ENCODE measurements at regions not wholly inside any gene's neighbourhood (a gene's known extent, or its start where the extent isn't known, plus 50 kb on each side); places are given as distances from the start of the nearest gene placed in this dataset.

DNA sequence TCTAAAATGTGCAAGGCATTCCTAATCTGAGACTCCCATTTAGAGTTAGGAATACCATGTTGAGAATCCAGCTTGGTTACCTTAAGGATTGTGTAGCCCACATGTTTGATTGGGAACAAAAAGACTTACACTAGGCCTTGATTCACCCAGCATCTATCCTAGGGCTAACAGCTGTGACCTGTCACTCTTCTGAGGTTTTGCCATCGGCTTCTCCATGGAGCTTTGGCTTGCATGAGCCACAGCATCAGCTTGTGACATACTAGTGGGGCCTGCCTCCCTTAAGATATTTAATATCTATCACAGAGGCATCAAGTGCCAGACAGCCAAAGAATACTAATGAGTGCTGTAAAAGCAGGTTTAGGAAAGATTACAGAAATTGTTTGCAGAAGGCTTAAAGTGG is 241.3 kb upstream of the UBE2E3 start:
- no peak for DNase-seq (ENCODE audit: low read depth)

DNA sequence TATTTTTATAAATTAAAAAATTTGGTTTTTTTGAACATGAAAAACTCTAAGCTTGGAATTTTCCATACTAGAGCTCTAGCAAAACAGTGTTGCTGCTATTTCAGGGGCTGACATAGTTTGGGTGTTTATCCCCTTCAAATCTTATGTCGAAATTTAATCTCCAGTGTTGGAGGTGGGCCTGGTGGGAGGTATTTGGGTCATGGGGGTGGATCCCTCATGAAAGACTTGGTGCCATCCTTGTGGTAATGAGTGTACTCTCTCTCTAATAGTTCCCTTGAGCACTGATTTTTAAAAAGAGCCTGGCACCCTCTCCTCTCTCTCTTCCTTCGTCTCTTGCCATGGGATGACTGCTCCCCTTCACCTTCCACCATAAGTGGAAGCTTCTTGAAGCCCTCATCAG is 244.6 kb upstream of the UBE2E3 start:
- no peak for DNase-seq (ENCODE audit: low read depth)

DNA sequence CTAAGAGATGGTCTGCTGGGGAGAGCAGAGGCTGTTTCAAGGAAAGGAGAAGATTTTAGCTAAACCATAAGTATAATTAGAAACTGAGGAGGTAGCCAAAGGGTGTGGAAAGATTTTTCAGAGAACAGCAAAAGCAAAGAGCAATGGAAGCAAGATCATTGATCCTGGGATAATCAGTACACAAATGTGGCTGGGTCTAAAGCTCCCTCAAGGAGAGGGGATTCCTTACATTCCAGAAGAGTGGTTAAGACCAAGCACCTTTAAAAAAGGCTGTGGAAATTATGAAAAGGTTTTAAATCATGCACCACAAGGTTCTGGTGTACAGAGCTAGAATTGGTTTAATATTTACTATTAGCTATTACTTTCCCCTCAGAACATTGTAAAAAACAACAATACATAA is 246.0 kb upstream of the UBE2E3 start:
- DNase-seq (ENCODE audit: low read depth) = no peak

DNA sequence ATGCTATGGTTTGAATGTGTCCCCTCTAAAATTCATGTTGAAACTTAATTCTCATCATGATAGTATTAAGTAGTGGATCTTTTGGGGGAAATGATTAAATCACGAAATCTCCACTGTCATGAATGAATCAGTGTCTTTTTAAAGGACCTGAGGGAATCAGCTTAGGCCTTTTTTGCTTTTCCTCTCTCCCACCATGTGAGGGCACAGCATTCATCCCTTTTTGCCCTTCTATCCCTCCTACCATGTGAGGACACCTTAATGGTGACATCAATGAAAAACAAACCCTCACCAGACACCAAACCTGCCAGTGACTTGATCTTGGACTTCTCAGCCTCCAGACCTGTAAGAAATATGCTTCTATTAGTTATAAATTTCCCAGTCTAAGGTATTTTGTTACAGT is 247.1 kb upstream of the UBE2E3 start:
- DNase-seq (ENCODE audit: low read depth) = no peak

GRCh38 chr2:180732337-180732736 is 248.1 kb upstream of the UBE2E3 start:
- DNase-seq (ENCODE audit: low read depth) = no peak

GRCh38 chr2:180730976-180731375 is 249.4 kb upstream of the UBE2E3 start:
- no peak for DNase-seq (ENCODE audit: low read depth)

DNA sequence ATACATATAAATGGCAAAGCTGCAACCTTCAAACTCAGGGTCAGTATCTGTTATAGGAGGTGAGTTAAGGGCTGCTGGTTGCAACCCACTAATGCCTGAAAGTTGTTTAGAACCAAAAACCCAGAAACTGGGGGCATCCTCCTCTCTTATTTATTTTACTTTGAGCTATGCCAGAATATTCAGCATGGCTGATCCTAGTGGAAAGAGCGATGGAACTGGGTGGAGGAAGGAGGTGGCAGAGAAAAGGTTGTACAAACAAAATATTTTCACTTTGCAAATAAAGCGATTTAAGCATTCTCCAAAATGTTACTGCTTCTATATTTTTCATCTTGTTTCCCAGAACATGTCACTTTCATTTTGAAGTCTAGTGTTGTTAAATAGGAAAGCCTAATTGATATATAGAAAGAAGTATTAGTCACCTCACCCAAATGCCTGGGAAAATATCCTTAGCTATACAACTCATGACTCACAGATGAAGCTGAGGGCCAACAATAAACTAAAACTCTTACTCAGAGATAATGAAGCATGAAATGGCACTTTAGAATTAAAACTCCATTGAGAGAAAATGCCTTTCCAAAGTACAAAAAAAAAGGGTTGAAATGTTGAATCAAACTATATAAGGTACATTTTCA is 251.4 kb upstream of the UBE2E3 start:
- DNase-seq (ENCODE audit: low read depth) = no peak

- DNase-seq (ENCODE audit: low read depth) = no peak
Observed at GRCh38 chr2:180723712-180724111, 256.7 kb upstream of the UBE2E3 start.

- DNase-seq (ENCODE audit: low read depth) = no peak
Observed at GRCh38 chr2:180722551-180723239, 257.7 kb upstream of the UBE2E3 start.

DNA sequence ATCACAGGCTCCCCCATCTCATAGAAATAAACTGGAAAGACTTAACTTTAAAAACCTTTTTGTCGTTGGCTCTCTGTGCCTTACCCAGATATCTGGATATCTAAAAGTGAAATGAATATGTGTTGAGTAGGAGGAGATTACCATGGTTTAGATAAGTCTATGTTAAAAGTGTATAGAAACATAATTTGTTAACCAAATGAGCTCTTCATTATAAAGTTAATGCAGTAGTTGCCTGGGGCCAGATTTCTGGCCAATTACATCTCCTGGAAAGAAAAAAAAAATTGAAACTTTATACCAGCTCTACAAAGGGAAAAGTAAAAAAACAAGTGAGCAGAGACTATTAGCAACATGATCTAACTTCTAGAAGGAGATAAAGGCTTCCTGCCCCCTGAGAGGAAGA is 259.6 kb upstream of the UBE2E3 start:
- no peak for DNase-seq (ENCODE audit: low read depth)

GRCh38 chr2:180717588-180717987 is 262.8 kb upstream of the UBE2E3 start:
- no peak for DNase-seq (ENCODE audit: low read depth)

- no peak for DNase-seq (ENCODE audit: low read depth)
Observed at GRCh38 chr2:180716186-180717180, 263.9 kb upstream of the UBE2E3 start.

- DNase-seq (ENCODE audit: low read depth) = no peak
Observed at GRCh38 chr2:180715044-180715443, 265.4 kb upstream of the UBE2E3 start.

GRCh38 chr2:180709392-180710145 is 270.8 kb upstream of the UBE2E3 start:
- no peak for DNase-seq (ENCODE audit: low read depth)

- DNase-seq (ENCODE audit: low read depth) = no peak
Observed at GRCh38 chr2:180707884-180708205, 272.6 kb upstream of the UBE2E3 start.

DNA sequence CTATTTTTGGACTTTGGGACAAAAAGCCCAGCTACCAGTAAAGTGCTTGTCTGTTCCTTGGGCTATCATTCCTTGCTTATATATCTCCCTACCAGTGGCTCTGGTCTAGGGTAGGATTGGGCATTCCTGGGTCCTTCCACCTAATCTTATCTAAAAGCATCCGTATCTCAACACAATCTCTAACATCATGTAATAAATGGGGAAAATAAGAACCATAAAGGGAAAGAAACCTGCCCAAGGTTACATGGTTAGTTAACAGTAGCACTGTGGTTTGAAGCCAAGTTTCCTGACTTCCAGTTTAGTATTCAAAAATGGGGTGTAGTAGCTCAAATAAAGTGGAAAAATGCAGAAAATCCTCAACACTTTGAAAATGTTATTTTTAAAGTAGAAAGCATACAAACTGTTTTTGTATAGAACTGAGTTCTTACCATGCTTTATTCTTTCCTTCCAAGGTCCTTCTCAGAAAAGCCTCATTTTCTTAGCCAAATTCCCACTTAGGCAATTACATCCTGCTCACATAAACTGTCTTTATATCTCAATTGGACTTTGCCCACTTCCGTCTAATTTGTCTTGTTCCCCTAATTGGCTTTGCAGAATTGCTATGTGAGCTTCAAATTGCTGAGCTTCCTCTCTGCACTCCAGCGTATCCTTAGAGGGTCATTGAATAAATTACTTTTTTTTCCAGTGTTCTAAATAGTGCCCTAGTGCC is 273.1 kb upstream of the UBE2E3 start:
- no peak for DNase-seq (ENCODE audit: low read depth)

DNA sequence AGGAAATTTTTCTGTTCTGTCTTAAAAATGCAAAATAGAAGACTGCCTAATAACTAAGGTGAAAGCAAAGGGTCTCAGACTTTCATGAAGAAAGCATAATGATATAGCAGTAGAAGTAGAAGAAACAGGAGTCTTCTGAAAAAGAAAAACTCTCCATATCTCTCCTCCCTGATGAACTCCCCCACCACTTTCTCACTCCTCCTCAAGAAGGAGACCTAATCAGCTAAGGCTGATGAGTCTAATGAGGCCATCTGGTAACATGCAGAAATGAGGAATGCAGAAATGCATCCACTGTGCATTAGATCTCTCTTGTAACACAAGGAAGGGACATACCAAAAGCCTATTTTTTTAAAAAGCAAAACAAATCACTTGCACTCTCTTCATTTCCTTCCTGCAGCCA is 273.7 kb upstream of the UBE2E3 start:
- no peak for DNase-seq (ENCODE audit: low read depth)

- no peak for DNase-seq (ENCODE audit: low read depth)
Observed at GRCh38 chr2:180705551-180705950, 274.9 kb upstream of the UBE2E3 start.

- no peak for DNase-seq (ENCODE audit: low read depth)
Observed at GRCh38 chr2:180705122-180705521, 275.3 kb upstream of the UBE2E3 start.

- no peak for DNase-seq (ENCODE audit: low read depth)
Observed at GRCh38 chr2:180699657-180700361, 280.6 kb upstream of the UBE2E3 start.

DNA sequence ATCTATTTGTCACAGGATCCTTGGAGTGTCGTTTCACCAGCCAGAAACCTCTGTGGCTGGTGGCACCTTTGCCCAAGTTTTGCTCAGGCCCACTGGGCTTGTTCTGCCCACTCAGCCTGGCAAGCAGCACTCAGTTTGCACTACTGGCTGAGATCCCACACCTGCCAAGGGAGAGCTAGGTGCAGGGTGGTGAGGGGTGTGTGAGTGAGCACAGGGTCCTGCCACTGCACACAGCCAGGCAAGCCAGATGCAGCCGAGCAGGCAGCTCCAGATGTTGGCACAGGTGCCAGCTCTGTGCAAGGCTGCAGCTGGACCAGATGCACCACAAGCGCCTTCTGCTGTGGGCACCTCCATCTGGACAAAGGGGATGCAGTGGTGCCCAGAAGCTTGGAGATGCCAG is 281.7 kb upstream of the UBE2E3 start:
- DNase-seq (ENCODE audit: low read depth) = no peak
